ENCODE measurements at regions not wholly inside any gene's neighbourhood (a gene's known extent, or its start where the extent isn't known, plus 50 kb on each side); places are given as distances from the start of the nearest gene placed in this dataset.

- Mint-ChIP-seq H3K4me1 (peaks cover 10% of the 10 kb centered on the region), H3K27me3 (ENCODE audit: low read depth) (no peaks in the 10 kb centered on the region; the same call in 1 of the 2 replicates), H3K4me3 (no peak overlapping the region), H3K27ac (no peak overlapping the region), H3K36me3 (no peaks in the 10 kb centered on the region), H3K9me3 (no peaks in the 10 kb centered on the region)
- ChIA-PET CTCF (no interaction called here), POLR2A (no interaction called here)
- DNase-seq (ENCODE audit: low spot score) (no peak), ATAC-seq (no peak)
- TF ChIP-seq NFE2L1 (CRISPR knock-in tag; IDR thresholded peaks at IDR 0.05) (no peak), PREB (CRISPR knock-in tag; IDR thresholded peaks at IDR 0.05; ENCODE audit: borderline replicate concordance) (no peak), GABPB1 (CRISPR knock-in tag; IDR thresholded peaks at IDR 0.05) (no peak), CBFB (CRISPR knock-in tag; IDR thresholded peaks at IDR 0.05; ENCODE audit: low read depth) (no peak), ZMAT4 (CRISPR knock-in tag; IDR thresholded peaks at IDR 0.05) (no peak), MYBL2 (CRISPR knock-in tag; IDR thresholded peaks at IDR 0.05) (no peak), EMX1 (CRISPR knock-in tag; IDR thresholded peaks at IDR 0.05) (no peak), ZNF416 (CRISPR knock-in tag; IDR thresholded peaks at IDR 0.05) (no peak), ZNF423 (CRISPR knock-in tag; IDR thresholded peaks at IDR 0.05) (no peak), ZNF138 (CRISPR knock-in tag; conservative IDR thresholded peaks at IDR 0.05) (no peak), ELF4 (CRISPR knock-in tag; IDR thresholded peaks at IDR 0.05; ENCODE audit: low read depth) (no peak), ZNF425 (CRISPR knock-in tag; conservative IDR thresholded peaks at IDR 0.05) (no peak)
These were observed 50.3 kb upstream of the BTBD3 start for GRCh38 chr20:11867291-11867919.
